ENCODE measurements at regions not wholly inside any gene's neighbourhood (a gene's known extent, or its start where the extent isn't known, plus 50 kb on each side); places are given as distances from the start of the nearest gene placed in this dataset.

GRCh38 chr7:130831817-130832481 lies 97.9 kb upstream of the KLF14 start:
- no peak for DNase-seq (ENCODE audit: low spot score in 2 of 2)
- WGBS, 2 donors, result 33 to 45% methylated on average over 6 of the region's 6 CpGs
- Histone ChIP-seq H3K27ac (no peak overlapping the region), H3K9me3 (peaks cover 0 to 12% (median 0%) of the 10 kb centered on the region in 4 donors), H3K27me3 (no peaks in the 10 kb centered on the region), H3K4me1 (no peaks in the 10 kb centered on the region), H3K36me3 (no peaks in the 10 kb centered on the region), H3K4me3 (no peak overlapping the region)
- TF ChIP-seq EP300 (IDR thresholded peaks at IDR 0.05) (no peak), CTCF (IDR thresholded peaks at IDR 0.05) (peak; percentile 58 to 80 (median 73))

GRCh38 chr7:130838738-130839137 lies 104.7 kb upstream of the KLF14 start:
- TF ChIP-seq EP300 (IDR thresholded peaks at IDR 0.05), result no peak
- TF ChIP-seq POLR2A (IDR thresholded peaks at IDR 0.05), result no peak
- no peak for TF ChIP-seq CTCF (IDR thresholded peaks at IDR 0.05)
- no peak for DNase-seq (ENCODE audit: low spot score in 2 of 2)
- Histone ChIP-seq H3K27me3 (no peaks in the 10 kb centered on the region), H3K9me3 (no peaks in the 10 kb centered on the region), H3K4me1 (no peaks in the 10 kb centered on the region), H3K36me3 (no peaks in the 10 kb centered on the region), H3K4me3 (no peak overlapping the region), H3K27ac (no peak overlapping the region)
- 61 to 70% methylated on average over 1 of the region's 1 CpG for WGBS, 2 donors

- WGBS, 2 donors, result 89 to 91% methylated on average over 2 of the region's 2 CpGs
- no peak for DNase-seq (ENCODE audit: low spot score in 2 of 2)
- H3K27me3 ChIP-seq, result no peaks in the 10 kb centered on the region
- TF ChIP-seq CTCF (IDR thresholded peaks at IDR 0.05) (no peak), POLR2A (IDR thresholded peaks at IDR 0.05) (no peak), EP300 (IDR thresholded peaks at IDR 0.05) (no peak)
- H3K27ac ChIP-seq, result no peak overlapping the region
- H3K9me3 ChIP-seq, result no peaks in the 10 kb centered on the region
- H3K4me3 ChIP-seq, result no peak overlapping the region
- no peaks in the 10 kb centered on the region for H3K36me3 ChIP-seq
- peaks cover 0 to 10% (median 0%) of the 10 kb centered on the region in 4 donors for H3K4me1 ChIP-seq
Measured at GRCh38 chr7:130840599-130840998, 106.6 kb upstream of the KLF14 start.

- WGBS, 2 donors, result 74 to 76% methylated on average over 7 of the region's 7 CpGs
- Histone ChIP-seq H3K27ac (no peak overlapping the region), H3K36me3 (no peaks in the 10 kb centered on the region), H3K4me1 (peaks cover 0 to 11% (median 0%) of the 10 kb centered on the region in 4 donors), H3K27me3 (no peaks in the 10 kb centered on the region), H3K9me3 (no peaks in the 10 kb centered on the region), H3K4me3 (no peak overlapping the region)
- DNase-seq (ENCODE audit: low spot score in 2 of 2), result no peak
- TF ChIP-seq CTCF (IDR thresholded peaks at IDR 0.05) (no peak), POLR2A (IDR thresholded peaks at IDR 0.05) (no peak), EP300 (IDR thresholded peaks at IDR 0.05) (no peak)
Measured at GRCh38 chr7:130841416-130841815, 107.4 kb upstream of the KLF14 start.

GRCh38 chr7:130843703-130844102 lies 109.7 kb upstream of the KLF14 start:
- 90 to 93% methylated on average over 11 of the region's 11 CpGs for WGBS, 2 donors
- Histone ChIP-seq H3K4me1 (peaks cover 0 to 11% (median 0%) of the 10 kb centered on the region in 4 donors), H3K36me3 (no peaks in the 10 kb centered on the region), H3K4me3 (no peak overlapping the region), H3K27me3 (no peaks in the 10 kb centered on the region), H3K27ac (no peak overlapping the region), H3K9me3 (no peaks in the 10 kb centered on the region)
- DNase-seq (ENCODE audit: low spot score in 2 of 2), result no peak
- TF ChIP-seq EP300 (IDR thresholded peaks at IDR 0.05) (no peak), POLR2A (IDR thresholded peaks at IDR 0.05) (no peak), CTCF (IDR thresholded peaks at IDR 0.05) (no peak)

Data from tibial nerve (tissue), 4 donors.